K562 (cell line): ENCODE measurements at regions not wholly inside any gene's neighbourhood (a gene's known extent, or its start where the extent isn't known, plus 50 kb on each side); places are given as distances from the start of the nearest gene placed in this dataset.

Experiments
- ATAC-seq: fragments of 200-7000 bp; cut with Tn5 transposase; 3 replicates; pipeline ENCODE4 v1.9.1; 2020; ENCODE audit warnings: moderate library complexity
- BruUV-seq: library from RNA; stranded (reverse); fragments of 400-500 nt; replicated peaks from 2 replicates; lab custom pipeline; 2021; lab: Mats Ljungman, UMichigan
- CTCF ChIA-PET: fragments of 300-600 bp; formaldehyde crosslinking; extraction: SDS; loops from one replicate; lab custom pipeline; 2021; ENCODE audit warnings: low intra/inter-chr PET ratio; lab: Yijun Ruan, JAX
- POLR2A ChIA-PET: fragments of 300-600, 350-650 bp; sonication (Branson Sonifier 250); formaldehyde crosslinking; extraction: SDS; loops from one replicate; lab custom pipeline; 2021; ENCODE audit warnings: antibody characterized with exemption, inconsistent platforms; lab: Yijun Ruan, JAX
- DNase-seq, 4 experiments: peaks; one replicate each; pipeline versions ENCODE4 v3.0.0 to v3.0.0-alpha.2; 2011 to 2018; ENCODE audit warnings: low spot score in 3 of 4, mixed read lengths in 3 of 4; ENCODE audit errors: extremely low read depth in 1 of 4
- FAIRE-seq: peaks from 2 replicates; lab custom pipeline; 2011; peaks lifted over from hg19 to GRCh38; lab: Jason Lieb, UNC
- H2AFZ ChIP-seq: 2 replicates; pipeline ENCODE4 v1.6.0; 2011; ENCODE audit warnings: low read depth, low read length, control low read depth, inconsistent platforms
- H3K27ac ChIP-seq: fragments of 200-600 bp; 3 replicates; pipeline ENCODE4 v1.8.0; 2011; ENCODE audit warnings: low read depth, mild to moderate bottlenecking, control low read depth, inconsistent platforms, low read length, moderate library complexity, mixed read lengths; ENCODE audit errors: extremely low read depth
- H3K27me3 ChIP-seq, 2 experiments: fragments of 300-600 bp in 1 of 2; 2 replicates in 1 of 2; 3 replicates in 1 of 2; pipeline versions ENCODE4 v1.6.0 to v1.8.0; 2011; ENCODE audit warnings: inconsistent platforms in 2 of 2, low read length in 2 of 2, mild to moderate bottlenecking in 1 of 2, mixed read lengths in 1 of 2, moderate library complexity in 1 of 2; ENCODE audit not compliant: control insufficient read depth in 2 of 2, insufficient read depth in 2 of 2
- H3K36me3 ChIP-seq: fragments of 300-600 bp; 3 replicates; pipeline ENCODE4 v1.8.0; 2011; ENCODE audit warnings: mild to moderate bottlenecking, low read length, inconsistent platforms; ENCODE audit not compliant: control insufficient read depth, insufficient read depth
- H3K4me1 ChIP-seq, 2 experiments: fragments of 200-600 bp in 1 of 2; replicated peaks in 1 of 2; 2 replicates in 1 of 2; 3 replicates in 1 of 2; pipeline versions ENCODE4 v1.5.1 to v1.8.0; 2011; ENCODE audit warnings: inconsistent platforms in 2 of 2, low read length in 2 of 2, mild to moderate bottlenecking in 1 of 2, mixed read lengths in 1 of 2, moderate library complexity in 1 of 2; ENCODE audit not compliant: control insufficient read depth in 2 of 2, insufficient read depth in 2 of 2
- H3K4me2 ChIP-seq: 2 replicates; pipeline ENCODE4 v1.6.1; 2011; ENCODE audit warnings: low read length, control low read depth, inconsistent platforms, mixed read lengths; ENCODE audit not compliant: insufficient read depth
- H3K4me3 ChIP-seq: fragments of 200-600 bp; sonication (generic), shearing (Covaris generic); 2 replicates; pipeline ENCODE4 v1.5.1; 2016; ENCODE audit warnings: control low read depth, inconsistent platforms
- H3K79me2 ChIP-seq: fragments of 200-600 bp; 3 replicates; pipeline ENCODE4 v1.8.0; 2011; ENCODE audit warnings: low read length, inconsistent platforms; ENCODE audit not compliant: control insufficient read depth, insufficient read depth
- H3K9ac ChIP-seq, 2 experiments: 2 replicates each; pipeline versions ENCODE4 v1.6.0 to v1.6.1; 2011; ENCODE audit warnings: low read depth in 2 of 2, low read length in 2 of 2, control low read depth in 1 of 2, inconsistent platforms in 1 of 2, mild to moderate bottlenecking in 1 of 2, mixed read lengths in 1 of 2; ENCODE audit not compliant: insufficient read depth in 1 of 2
- H3K9me1 ChIP-seq: one replicate; pipeline ENCODE4 v1.6.0; 2011; ENCODE audit warnings: inconsistent platforms, mild to moderate bottlenecking, low read length, moderate library complexity; ENCODE audit not compliant: control insufficient read depth, insufficient read depth
- H3K9me3 ChIP-seq: replicated peaks from 2 replicates; pipeline ENCODE4 v1.5.1; 2011; ENCODE audit warnings: low read depth, low read length, inconsistent platforms; ENCODE audit not compliant: control insufficient read depth, insufficient read depth
- H4K20me1 ChIP-seq: replicated peaks from 2 replicates; pipeline ENCODE4 v1.6.1; 2011; ENCODE audit warnings: low read length, inconsistent platforms, mixed read lengths; ENCODE audit not compliant: control insufficient read depth, insufficient read depth
- GTF2A2 ChIP-seq: IDR thresholded peaks from 2 replicates; pipeline ENCODE4 v1.6.1; 2016; ENCODE audit warnings: mild to moderate bottlenecking, missing genetic modification characterization, missing compliant biosample characterization
- HMG20B ChIP-seq: fragments of 250-450 bp; sonication (Bioruptor Pico); IDR thresholded peaks from 2 replicates; pipeline ENCODE4 v1.5.0; 2021; ENCODE audit warnings: mild to moderate bottlenecking
- MAFK ChIP-seq: IDR thresholded peaks from 2 replicates; pipeline ENCODE4 v1.6.1; 2011; ENCODE audit warnings: low read length, improper control_type of control experiment
- NBN ChIP-seq: fragments of 450-650 bp; IDR thresholded peaks from 2 replicates; pipeline ENCODE4 v1.6.1; 2016; ENCODE audit warnings: low read depth, mild to moderate bottlenecking
- PHB ChIP-seq: fragments of 250-450 bp; sonication (Bioruptor Pico); IDR thresholded peaks from 2 replicates; pipeline ENCODE4 v1.5.0; 2021
- SMARCA5 ChIP-seq: fragments of 450-650 bp; IDR thresholded peaks from 2 replicates; pipeline ENCODE4 v1.6.1; 2016
- ZC3H11A ChIP-seq: IDR thresholded peaks from 2 replicates; pipeline ENCODE4 v1.6.1; 2012; ENCODE audit warnings: low read depth, low read length, improper control_type of control experiment
- whole genome bisulfite sequencing: fragments of 100-300 bp; shearing (Covaris generic); methylation state at CpG from one replicate; pipeline ENCODE4 v1.1.6; 2016; ENCODE audit warnings: low coverage, mixed read lengths; ENCODE audit not compliant: insufficient coverage; ENCODE audit errors: missing lambda C conversion rate; 5-methylcytosine and 5-hydroxymethylcytosine counted together
- in situ Hi-C: fragments of 300-500 bp; cut with MboI; formaldehyde crosslinking; loops from 4 replicates; pipeline ENCODE4 v1.15.0; 2018; ENCODE audit warnings: inconsistent platforms, mixed read lengths
- intact Hi-C: fragments of 100-400 bp; cut with micrococcal nuclease; formaldehyde crosslinking; loops from 2 replicates; pipeline ENCODE4 v1.14.2; 2022
- TF ChIP-seq, protein P1 (sequence below): sonication (generic); formaldehyde crosslinking; IDR thresholded peaks from 2 replicates; pipeline ENCODE4 v1.8.0; 2022; ENCODE audit warnings: mild to moderate bottlenecking, missing genetic modification reagents

GRCh38 chr5:89823046-89823445, 586.5 kb downstream of the CETN3 start:
- in situ Hi-C loops = no loop called here
- TF ChIP-seq HMG20B (CRISPR knock-in tag) (no peak), GTF2A2 (tag) (no peak), SMARCA5 (no peak), NBN (no peak), ZC3H11A (no peak), MAFK (no peak), PHB (no peak)
- TF ChIP-seq, protein P1, sequence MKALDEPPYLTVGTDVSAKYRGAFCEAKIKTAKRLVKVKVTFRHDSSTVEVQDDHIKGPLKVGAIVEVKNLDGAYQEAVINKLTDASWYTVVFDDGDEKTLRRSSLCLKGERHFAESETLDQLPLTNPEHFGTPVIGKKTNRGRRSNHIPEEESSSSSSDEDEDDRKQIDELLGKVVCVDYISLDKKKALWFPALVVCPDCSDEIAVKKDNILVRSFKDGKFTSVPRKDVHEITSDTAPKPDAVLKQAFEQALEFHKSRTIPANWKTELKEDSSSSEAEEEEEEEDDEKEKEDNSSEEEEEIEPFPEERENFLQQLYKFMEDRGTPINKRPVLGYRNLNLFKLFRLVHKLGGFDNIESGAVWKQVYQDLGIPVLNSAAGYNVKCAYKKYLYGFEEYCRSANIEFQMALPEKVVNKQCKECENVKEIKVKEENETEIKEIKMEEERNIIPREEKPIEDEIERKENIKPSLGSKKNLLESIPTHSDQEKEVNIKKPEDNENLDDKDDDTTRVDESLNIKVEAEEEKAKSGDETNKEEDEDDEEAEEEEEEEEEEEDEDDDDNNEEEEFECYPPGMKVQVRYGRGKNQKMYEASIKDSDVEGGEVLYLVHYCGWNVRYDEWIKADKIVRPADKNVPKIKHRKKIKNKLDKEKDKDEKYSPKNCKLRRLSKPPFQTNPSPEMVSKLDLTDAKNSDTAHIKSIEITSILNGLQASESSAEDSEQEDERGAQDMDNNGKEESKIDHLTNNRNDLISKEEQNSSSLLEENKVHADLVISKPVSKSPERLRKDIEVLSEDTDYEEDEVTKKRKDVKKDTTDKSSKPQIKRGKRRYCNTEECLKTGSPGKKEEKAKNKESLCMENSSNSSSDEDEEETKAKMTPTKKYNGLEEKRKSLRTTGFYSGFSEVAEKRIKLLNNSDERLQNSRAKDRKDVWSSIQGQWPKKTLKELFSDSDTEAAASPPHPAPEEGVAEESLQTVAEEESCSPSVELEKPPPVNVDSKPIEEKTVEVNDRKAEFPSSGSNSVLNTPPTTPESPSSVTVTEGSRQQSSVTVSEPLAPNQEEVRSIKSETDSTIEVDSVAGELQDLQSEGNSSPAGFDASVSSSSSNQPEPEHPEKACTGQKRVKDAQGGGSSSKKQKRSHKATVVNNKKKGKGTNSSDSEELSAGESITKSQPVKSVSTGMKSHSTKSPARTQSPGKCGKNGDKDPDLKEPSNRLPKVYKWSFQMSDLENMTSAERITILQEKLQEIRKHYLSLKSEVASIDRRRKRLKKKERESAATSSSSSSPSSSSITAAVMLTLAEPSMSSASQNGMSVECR (CRISPR knock-in tag) = no peak
- TF ChIP-seq, all 486 proteins: peak for 0
- 0% methylated on average over 2 of the region's 2 CpGs for WGBS
- no peak for DNase-seq
- FAIRE-seq = no peak
- BruUV-seq = no TSS peak
- Histone ChIP-seq H3K27me3 (0 out of 5 replicates have a peak, but pooled peaks cover 0 to 5% of the 10 kb centered on the region in 2 experiments), H3K4me2 (no peak overlapping the region), H3K4me1 (no peaks in the 10 kb centered on the region; a peak in 1 of 5 replicates), H3K4me3 (no peak overlapping the region), H3K9me1 (no peaks in the 10 kb centered on the region), H3K9me3 (no peaks in the 10 kb centered on the region), H3K36me3 (no peaks in the 10 kb centered on the region), H2AFZ (no peak overlapping the region), H3K79me2 (no peaks in the 10 kb centered on the region), H3K9ac (no peak overlapping the region), H3K27ac (no peak overlapping the region), H4K20me1 (no peaks in the 10 kb centered on the region)
- CTCF ChIA-PET = no interaction called here
- POLR2A ChIA-PET = no interaction called here
- no peak for ATAC-seq
- intact Hi-C loops = no loop called here
